Urothelium cell line (cell line): ENCODE measurements at regions not wholly inside any gene's neighbourhood (a gene's known extent, or its start where the extent isn't known, plus 50 kb on each side); places are given as distances from the start of the nearest gene placed in this dataset.

ENCODE experiments used
- DNase-seq: peaks from one replicate; pipeline ENCODE4 v3.0.0; 2011; ENCODE audit warnings: low spot score, mixed read lengths
- FAIRE-seq: peaks from 2 replicates; lab custom pipeline; 2011; peaks lifted over from hg19 to GRCh38; lab: Jason Lieb, UNC

DNA sequence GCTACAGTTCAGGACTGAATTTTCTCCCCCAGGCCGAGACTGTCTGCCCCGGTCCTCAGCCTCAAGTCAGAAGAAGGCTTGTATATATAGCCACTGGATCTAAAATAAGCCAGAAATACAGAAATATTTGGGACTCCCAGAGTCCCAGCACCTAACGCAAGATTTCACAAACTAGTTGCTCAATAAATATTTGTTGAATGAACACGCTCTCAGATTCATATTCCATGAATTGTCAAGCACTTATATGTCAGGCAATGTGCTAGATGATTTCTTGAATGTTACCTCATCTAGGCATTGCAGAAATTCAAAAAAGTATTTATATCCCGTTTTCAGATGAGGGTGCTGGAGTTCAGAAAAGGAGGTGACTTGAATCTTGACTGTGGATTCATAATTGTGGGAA lies 163.7 kb upstream of the KLHL29 start:
- FAIRE-seq (no peak), DNase-seq (no peak)

GRCh38 chr2:23221901-23222300 lies 163.1 kb upstream of the KLHL29 start:
- FAIRE-seq (no peak), DNase-seq (no peak)

DNA sequence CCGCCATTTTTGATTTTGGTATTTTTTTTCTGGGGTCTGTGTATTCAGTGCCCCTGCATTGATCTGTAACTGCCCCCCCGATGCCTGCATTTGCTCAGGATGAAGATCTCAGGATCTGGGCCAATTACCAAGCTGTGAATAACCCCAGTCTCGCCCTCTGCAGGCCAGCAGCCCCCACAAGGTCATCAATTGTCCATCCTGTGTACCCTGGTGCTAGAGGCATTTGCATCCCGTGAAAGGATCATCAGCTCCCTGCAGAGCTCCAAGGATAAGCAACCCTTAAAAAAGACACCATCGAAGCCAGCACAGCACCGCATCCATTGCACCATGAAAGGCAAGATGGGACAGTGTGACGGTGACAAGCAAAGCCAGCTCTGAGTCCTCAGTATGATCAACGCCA lies 154.1 kb upstream of the KLHL29 start:
- no peak for DNase-seq
- FAIRE-seq: no peak

DNA sequence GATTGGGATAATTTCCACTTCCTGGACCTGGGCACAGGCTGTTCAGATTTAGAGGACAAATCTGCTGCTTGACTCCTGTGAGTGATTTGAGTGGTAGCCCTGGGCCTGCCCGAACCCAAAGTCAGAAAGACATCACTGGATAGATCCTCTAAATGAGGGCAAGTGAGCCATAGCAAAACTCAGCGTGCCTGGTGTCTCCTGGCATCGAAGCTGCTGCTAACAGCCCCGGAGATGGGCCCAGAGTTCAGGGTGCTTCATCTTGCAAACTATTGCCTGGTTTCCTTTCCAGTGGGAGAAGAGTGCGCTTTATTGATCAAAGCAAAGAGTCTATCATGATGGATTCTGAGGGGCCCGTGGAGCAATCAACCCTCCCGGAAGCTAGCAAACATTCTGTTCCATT lies 153.1 kb upstream of the KLHL29 start:
- FAIRE-seq (no peak), DNase-seq (no peak)

GRCh38 chr2:23235292-23235691 lies 149.7 kb upstream of the KLHL29 start:
- DNase-seq (peak; percentile 86), FAIRE-seq (peak; percentile 17)

DNA sequence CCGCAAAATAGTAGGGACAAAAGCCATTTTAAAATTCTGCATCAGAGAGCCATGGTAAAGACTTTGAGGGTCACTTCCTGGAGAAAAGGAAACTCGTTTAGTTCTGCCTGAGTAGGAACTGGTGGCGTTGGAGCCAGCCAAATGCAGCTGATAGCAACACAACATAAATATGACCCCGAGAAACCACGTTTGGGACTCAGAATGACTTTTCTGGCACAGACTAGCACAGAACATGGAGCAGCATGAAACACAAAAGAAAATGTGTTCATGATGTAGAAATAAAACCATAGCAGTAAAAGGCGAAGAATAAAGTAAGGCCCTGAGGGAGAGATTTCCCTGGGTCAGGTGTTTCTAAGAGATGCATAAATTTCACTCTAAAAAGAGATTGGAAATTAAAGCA lies 149.2 kb upstream of the KLHL29 start:
- DNase-seq (no peak), FAIRE-seq (no peak)

DNA sequence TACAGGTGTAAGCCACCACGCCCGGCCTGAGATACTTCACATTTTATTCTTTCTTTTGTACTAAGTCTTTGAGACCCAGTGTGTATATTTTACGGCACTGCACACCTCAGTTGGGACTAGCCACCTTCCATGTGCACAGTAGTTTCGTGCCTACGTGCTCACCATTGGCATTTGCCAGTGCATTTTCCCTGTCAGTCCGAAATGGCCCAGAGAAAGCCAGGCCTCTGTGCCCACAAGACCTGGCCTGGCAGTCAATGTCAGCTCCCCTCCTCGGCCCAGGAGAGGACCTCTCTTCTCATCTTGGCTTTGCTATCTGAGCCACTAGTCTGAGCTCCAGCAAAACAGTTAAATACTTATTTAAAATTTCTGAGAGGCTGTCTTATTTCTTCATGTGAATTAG lies 147.8 kb upstream of the KLHL29 start:
- DNase-seq (no peak), FAIRE-seq (no peak)

GRCh38 chr2:23238011-23238657 lies 146.8 kb upstream of the KLHL29 start:
- DNase-seq: no peak
- no peak for FAIRE-seq

DNA sequence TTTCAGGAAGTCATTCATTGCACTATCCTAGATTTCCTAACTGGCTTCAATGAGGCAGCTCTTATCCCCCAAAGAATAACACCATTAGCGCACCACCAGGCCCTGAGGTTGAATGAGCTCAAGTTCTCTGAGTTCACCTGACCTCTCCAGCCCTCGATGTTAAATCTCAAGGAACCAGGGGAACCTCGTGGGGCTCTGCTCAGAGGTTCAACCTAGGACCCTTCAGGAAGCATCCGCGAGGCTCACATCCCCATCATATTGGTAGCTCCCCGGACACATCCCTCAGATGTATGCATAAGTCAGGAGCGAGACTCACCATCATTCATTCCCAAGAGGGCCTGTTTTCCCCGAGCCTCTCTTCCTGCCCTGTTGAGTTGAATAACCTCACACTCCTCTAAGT lies 145.6 kb upstream of the KLHL29 start:
- FAIRE-seq (no peak), DNase-seq (no peak)

GRCh38 chr2:23241121-23241520 lies 143.9 kb upstream of the KLHL29 start:
- FAIRE-seq: peak; percentile 48
- DNase-seq: peak; percentile 46

- DNase-seq: peak; percentile 67
- no peak for FAIRE-seq
Observed at GRCh38 chr2:23241611-23242245, 143.3 kb upstream of the KLHL29 start.

DNA sequence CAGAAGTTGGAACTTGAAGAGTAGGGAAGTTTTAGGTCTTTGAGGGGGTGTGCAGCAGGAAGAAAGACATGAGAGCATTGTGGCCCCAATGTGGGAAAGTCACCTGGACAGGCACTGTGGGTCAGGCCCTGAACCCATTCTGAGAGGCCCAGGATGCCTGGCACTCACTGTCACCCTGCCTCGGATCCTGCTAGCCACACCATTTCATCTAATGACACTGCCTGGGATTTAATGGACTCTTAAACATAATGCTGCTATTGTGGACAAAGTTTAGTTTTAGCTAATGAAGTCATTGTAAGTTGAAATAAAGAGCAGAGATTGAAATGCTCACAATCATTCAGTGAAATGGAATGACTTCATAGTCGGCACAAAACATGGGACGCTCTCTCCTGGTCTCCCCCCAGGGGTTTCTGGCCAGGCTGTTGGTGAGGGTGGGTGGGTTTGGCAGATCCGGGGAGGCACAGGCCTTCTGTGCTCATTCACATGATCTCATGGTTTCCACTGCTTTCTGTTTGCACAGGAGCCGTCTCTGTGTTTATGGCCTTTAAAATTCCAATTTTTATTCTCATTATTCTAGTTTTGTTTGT lies 141.8 kb upstream of the KLHL29 start:
- FAIRE-seq: no peak

GRCh38 chr2:23244617-23245016 lies 140.4 kb upstream of the KLHL29 start:
- no peak for FAIRE-seq
- DNase-seq: no peak

More for the DNA sequence above, 141.8 kb upstream of the KLHL29 start:
- no peak for DNase-seq

DNA sequence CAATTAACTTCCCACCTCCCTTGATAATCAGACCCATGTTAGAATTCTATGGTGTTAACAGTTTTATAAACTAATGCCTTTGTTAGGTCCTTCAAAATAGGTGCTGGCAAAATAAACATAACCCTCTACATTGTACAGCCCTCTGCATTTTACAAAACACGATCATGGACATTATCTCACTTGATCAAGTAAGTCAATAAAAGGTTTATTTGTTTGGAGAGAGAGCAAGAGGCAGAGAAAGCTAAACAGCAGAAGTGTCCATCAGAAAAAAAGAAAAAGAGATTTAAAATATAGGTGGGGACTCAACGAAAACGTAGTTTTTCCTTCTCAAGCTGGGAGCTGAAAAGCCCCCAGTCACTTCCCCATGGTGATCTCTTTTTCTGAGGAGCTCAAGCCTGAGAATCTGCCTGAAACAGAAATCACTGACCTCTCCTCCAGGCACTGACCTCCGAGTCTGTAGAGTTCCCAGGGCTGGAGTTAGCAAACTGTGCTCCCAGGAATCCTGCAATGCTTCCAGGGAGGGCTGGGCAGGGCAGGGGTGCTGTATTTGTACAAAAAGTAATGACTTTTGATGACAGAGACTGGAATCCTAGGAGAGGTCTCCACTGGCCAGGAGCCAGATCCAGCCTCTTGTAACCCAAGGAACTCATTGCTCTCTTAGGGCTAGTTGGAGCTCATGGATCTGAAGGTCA lies 137.8 kb upstream of the KLHL29 start:
- no peak for DNase-seq
- FAIRE-seq: no peak

DNA sequence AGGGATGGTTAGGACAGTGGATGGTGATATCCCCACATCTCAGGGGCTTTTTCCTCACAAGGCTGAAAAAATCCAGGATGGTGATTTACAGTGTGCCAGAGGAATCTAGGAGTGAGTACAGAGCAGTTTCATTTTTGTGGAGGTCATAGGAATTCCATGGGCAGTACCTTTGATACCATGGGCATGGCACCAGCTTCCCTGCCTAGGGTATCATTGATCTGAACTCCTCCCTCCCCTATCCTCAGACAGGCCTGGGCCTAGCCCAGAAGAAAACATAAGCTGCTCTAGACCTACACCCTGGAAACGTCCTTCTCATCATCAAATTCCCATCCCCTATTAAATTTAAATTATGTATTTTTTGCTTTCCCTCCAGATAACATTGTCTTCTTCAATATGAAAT lies 136.3 kb upstream of the KLHL29 start:
- no peak for FAIRE-seq
- DNase-seq: no peak

GRCh38 chr2:23249348-23249747 lies 135.6 kb upstream of the KLHL29 start:
- no peak for FAIRE-seq
- no peak for DNase-seq

DNA sequence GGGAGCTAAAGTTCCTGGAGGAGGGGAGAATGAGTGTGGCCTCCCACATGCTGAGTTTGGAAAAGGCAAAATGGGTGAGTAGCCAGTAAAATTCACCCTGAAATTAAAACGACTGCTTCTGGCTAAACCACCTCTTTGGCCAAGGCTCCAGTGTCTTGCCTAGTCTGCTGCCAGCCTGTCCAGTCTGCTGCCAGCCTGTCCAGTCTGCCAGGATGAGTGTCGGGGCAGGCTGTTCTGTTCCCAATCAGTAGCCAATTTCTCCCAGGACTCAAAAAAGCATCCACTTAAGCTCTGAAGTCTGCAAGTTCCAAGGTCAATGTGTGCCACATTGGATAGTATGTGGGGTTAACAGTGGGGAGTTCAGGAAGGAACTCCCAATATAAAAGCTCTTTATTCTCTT lies 134.6 kb upstream of the KLHL29 start:
- DNase-seq: no peak
- FAIRE-seq: no peak

DNA sequence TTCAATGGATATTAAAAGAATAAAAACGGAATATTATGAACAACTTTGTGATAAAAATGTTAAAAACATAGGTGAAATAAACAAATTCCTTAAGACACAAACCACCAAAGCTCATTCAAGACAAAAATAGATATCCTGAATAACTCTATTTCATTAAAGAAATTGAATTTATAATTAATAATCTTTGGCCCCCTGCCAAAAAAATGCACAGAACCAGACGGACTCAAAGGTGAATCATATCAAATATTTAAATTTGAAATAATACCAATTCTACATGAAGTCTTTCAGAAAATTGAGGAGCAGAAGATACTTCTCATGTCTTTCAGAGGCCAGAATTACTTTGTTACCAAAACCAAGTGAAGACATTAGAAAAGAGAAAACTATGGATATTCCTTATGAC lies 128.3 kb upstream of the KLHL29 start:
- DNase-seq: no peak
- FAIRE-seq: no peak

DNA sequence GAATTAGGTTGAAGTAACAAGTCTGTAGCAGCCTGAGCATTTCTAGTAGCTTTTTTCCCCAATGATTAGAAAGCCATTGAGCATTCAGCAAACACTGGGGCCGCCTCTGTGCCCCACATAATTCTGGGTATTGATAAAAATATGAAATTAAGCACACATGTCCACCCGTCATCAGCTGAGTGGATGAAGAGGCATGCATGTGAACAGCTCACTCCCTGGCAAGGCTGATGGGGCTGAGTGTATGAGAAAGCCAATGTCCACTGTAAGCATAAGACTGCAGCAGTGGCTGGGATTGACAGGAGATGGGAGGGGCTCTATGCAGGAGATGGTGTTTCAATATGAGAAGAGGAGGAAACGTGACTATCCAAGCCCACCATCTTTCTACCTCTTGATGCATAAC lies 124.4 kb upstream of the KLHL29 start:
- FAIRE-seq: no peak
- no peak for DNase-seq

GRCh38 chr2:23268467-23269263 lies 116.3 kb upstream of the KLHL29 start:
- FAIRE-seq (no peak), DNase-seq (no peak)

- no peak for FAIRE-seq
- no peak for DNase-seq
Observed at GRCh38 chr2:23269747-23270146, 115.2 kb upstream of the KLHL29 start.
